Peyer's patch (tissue), 4 donors: ENCODE measurements at regions not wholly inside any gene's neighbourhood (a gene's known extent, or its start where the extent isn't known, plus 50 kb on each side); places are given as distances from the start of the nearest gene placed in this dataset.

Experiments
- DNase-seq, 3 donors: peaks; one replicate each; pipeline ENCODE4 v3.0.0-alpha.2; 2017 to 2019
- H3K27ac ChIP-seq, 4 donors: fragments of 200-600 bp; sonication (generic); one replicate each; pipeline ENCODE4 v1.5.1; 2016 to 2019
- H3K27me3 ChIP-seq, 2 donors: fragments of 200-600 bp; sonication (generic); one replicate each; pipeline ENCODE4 v1.5.1; 2019
- H3K36me3 ChIP-seq, 3 donors: fragments of 200-600 bp; sonication (generic); one replicate each; pipeline ENCODE4 v1.5.1; 2016 to 2019
- H3K4me1 ChIP-seq, 4 donors: fragments of 200-600 bp; sonication (generic); one replicate each; pipeline ENCODE4 v1.5.1; 2016 to 2019
- H3K4me3 ChIP-seq, 4 donors: fragments of 200-600 bp; sonication (generic); 1 replicate in 3 of 4; 2 replicates in 1 of 4; pipeline ENCODE4 v1.5.1; 2016 to 2019; ENCODE audit warnings: mild to moderate bottlenecking in 1 of 4
- H3K9me3 ChIP-seq, 4 donors: fragments of 200-600 bp; sonication (generic); one replicate each; pipeline ENCODE4 v1.5.1; 2016 to 2019; ENCODE audit warnings: mild to moderate bottlenecking in 1 of 4
- POLR2A ChIP-seq, 2 donors: fragments of 450-650 bp; IDR thresholded peaks; one replicate each; pipeline ENCODE4 v1.5.1; 2017; ENCODE audit warnings: antibody characterized with exemption in 2 of 2, mild to moderate bottlenecking in 2 of 2, moderate library complexity in 2 of 2
- TF ChIP-seq, protein P1 (sequence below), 6 experiments: fragments of 450-650 bp in 4 of 6; fragments of 200-600 bp in 2 of 6; sonication (generic) in 1 of 6; IDR thresholded peaks; one replicate each; pipeline ENCODE4 v1.5.1; 2017 to 2019; ENCODE audit warnings: antibody characterized with exemption in 6 of 6, mild to moderate bottlenecking in 3 of 6, moderate library complexity in 1 of 6

DNA sequence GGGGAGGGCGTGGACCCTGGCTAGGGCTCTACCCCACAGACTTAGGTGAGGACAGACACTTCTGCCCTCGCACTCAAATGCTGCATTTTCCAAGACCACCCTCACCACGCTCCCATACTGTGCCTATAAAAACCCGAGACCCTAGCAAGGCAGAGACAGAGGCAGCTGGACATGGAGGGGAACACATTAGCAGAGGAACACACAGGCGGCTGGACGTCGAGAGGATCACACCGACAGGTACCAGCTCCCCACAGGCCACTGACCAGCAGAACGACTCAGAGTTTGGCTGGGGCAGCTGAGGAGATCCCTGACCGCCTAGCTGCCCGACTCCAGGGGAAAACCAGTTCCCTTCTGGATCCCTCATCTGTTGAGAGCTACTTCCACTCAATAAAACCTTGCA, 338.2 kb upstream of the SMIM30 start:
- no peak for TF ChIP-seq POLR2A (IDR thresholded peaks at IDR 0.05)
- TF ChIP-seq, protein P1, sequence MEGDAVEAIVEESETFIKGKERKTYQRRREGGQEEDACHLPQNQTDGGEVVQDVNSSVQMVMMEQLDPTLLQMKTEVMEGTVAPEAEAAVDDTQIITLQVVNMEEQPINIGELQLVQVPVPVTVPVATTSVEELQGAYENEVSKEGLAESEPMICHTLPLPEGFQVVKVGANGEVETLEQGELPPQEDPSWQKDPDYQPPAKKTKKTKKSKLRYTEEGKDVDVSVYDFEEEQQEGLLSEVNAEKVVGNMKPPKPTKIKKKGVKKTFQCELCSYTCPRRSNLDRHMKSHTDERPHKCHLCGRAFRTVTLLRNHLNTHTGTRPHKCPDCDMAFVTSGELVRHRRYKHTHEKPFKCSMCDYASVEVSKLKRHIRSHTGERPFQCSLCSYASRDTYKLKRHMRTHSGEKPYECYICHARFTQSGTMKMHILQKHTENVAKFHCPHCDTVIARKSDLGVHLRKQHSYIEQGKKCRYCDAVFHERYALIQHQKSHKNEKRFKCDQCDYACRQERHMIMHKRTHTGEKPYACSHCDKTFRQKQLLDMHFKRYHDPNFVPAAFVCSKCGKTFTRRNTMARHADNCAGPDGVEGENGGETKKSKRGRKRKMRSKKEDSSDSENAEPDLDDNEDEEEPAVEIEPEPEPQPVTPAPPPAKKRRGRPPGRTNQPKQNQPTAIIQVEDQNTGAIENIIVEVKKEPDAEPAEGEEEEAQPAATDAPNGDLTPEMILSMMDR (IDR thresholded peaks at IDR 0.05): no peak

DNA sequence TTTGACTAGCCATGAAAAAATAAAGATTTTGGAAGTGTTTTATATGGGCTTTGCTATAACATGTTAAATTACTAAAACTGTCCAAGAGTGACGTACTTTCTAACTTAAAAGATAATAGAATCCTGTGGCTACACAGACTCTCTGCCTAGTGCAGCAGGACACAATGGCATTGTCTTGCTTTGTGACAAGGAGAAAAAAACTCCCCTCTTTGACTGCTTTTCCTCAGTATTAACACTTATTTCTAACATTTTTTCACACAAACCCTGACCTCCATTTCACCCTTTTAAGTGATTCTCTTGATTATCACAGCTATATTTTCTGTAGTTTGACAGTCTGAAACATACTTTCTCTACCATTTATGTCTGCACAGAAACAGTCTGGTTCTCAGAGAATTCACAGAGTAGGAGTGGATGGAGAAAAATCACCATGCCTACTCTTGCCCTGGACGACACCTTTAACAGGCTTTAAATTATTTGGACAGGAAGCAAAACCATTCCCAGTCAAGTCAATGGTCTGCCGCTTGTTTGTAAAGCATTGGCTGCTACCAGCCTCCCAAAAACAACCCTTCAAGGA, 336.3 kb upstream of the SMIM30 start:
- Histone ChIP-seq H3K27ac (no peak overlapping the region), H3K9me3 (no peaks in the 10 kb centered on the region), H3K27me3 (no peaks in the 10 kb centered on the region), H3K36me3 (no peaks in the 10 kb centered on the region), H3K4me3 (no peak overlapping the region), H3K4me1 (no peaks in the 10 kb centered on the region)
- no peak for TF ChIP-seq POLR2A (IDR thresholded peaks at IDR 0.05)
- TF ChIP-seq, protein P1 (IDR thresholded peaks at IDR 0.05): no peak
- DNase-seq: no peak

More for the DNA sequence above, 338.2 kb upstream of the SMIM30 start:
- H3K4me3 ChIP-seq: no peak overlapping the region
- no peak overlapping the region for H3K27ac ChIP-seq
- no peaks in the 10 kb centered on the region for H3K27me3 ChIP-seq
- no peaks in the 10 kb centered on the region for H3K36me3 ChIP-seq
- H3K9me3 ChIP-seq: no peaks in the 10 kb centered on the region
- no peaks in the 10 kb centered on the region for H3K4me1 ChIP-seq
- no peak for DNase-seq

DNA sequence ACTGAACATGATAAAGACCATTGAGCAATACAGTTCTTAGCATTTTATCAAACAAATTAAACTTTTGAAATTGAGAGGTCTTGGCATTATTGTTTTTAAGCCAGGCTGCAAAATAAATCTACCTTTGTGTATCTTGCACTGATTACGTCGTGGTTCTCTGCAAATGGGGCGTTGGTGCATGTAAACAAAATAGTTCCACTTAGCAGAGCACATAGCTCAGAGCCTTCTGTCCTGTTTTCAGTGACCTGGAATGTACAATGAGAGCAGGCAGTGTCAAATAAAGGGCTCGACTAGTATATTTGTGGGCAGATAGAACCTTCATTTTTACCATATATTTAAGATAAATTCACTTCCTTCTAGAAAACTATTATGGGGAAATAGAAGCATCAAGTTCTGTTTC, 333.9 kb upstream of the SMIM30 start:
- no peak for DNase-seq
- Histone ChIP-seq H3K27me3 (no peaks in the 10 kb centered on the region), H3K4me1 (no peaks in the 10 kb centered on the region), H3K9me3 (no peaks in the 10 kb centered on the region), H3K36me3 (no peaks in the 10 kb centered on the region), H3K27ac (no peak overlapping the region), H3K4me3 (no peak overlapping the region)
- TF ChIP-seq, protein P1 (IDR thresholded peaks at IDR 0.05): no peak
- no peak for TF ChIP-seq POLR2A (IDR thresholded peaks at IDR 0.05)

DNA sequence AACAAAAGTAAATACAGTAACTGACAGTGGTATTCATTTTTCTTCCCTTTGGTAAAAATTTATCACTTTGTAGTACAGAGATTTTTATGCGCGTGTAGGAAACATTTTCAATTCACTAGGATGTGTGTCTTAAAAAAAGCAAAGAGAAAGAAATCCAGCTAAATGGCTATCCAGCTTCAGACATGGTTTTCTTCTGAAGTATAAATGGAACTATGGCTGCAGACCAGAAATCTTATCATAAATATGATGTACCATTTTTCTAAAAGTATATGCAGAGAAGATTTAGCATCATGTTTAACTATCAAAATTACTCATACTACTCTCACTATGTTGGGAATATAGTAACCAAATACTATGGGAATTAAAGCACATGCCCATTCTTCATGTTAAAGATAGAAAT, 328.4 kb upstream of the SMIM30 start:
- TF ChIP-seq POLR2A (IDR thresholded peaks at IDR 0.05): no peak
- TF ChIP-seq, protein P1 (IDR thresholded peaks at IDR 0.05): no peak
- no peak overlapping the region for H3K27ac ChIP-seq
- no peak overlapping the region for H3K4me3 ChIP-seq
- no peaks in the 10 kb centered on the region for H3K4me1 ChIP-seq
- DNase-seq: no peak
- no peaks in the 10 kb centered on the region for H3K27me3 ChIP-seq
- H3K36me3 ChIP-seq: no peaks in the 10 kb centered on the region
- H3K9me3 ChIP-seq: no peaks in the 10 kb centered on the region

DNA sequence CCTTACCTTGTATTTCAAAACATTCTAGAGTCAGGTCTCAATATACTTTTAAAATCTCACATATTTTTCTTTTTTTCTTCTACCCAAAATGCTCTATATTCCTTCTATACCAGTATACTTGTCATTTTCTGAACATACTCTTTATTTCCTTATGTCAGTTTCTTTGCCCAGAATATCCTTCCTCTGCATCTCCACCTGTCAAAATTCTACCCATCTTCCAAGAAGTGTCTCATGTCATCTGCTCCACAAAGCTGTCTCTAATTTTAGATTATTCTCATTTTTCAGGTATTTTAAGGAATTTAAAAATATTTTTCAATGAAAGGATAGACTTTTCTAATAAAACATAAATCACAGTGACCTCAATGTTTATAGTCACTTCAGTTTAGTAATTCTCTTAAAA, 328.0 kb upstream of the SMIM30 start:
- H3K27me3 ChIP-seq: no peaks in the 10 kb centered on the region
- H3K9me3 ChIP-seq: no peaks in the 10 kb centered on the region
- TF ChIP-seq, protein P1 (IDR thresholded peaks at IDR 0.05): no peak
- TF ChIP-seq POLR2A (IDR thresholded peaks at IDR 0.05): no peak
- no peak overlapping the region for H3K4me3 ChIP-seq
- no peaks in the 10 kb centered on the region for H3K4me1 ChIP-seq
- no peaks in the 10 kb centered on the region for H3K36me3 ChIP-seq
- no peak overlapping the region for H3K27ac ChIP-seq
- DNase-seq: no peak

DNA sequence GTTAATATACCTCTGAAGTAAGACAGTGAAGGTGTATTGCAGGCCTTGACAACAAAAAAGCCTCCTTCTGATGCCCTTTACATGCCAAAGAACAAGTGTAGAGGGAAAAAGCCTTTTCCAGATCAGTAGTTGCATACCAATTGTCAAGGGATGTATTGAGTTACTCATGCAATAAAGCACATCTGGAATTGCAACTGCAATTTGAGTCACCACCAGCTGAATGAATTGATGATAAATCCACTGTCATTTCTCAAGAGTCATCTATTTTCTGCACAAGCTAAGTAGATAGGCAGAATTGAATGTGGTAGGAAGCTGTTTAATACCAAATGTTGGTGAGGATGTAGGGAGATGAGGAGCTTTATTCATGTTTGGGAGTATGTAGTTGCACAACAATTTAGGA, 325.9 kb upstream of the SMIM30 start:
- no peak overlapping the region for H3K4me3 ChIP-seq
- TF ChIP-seq, protein P1 (IDR thresholded peaks at IDR 0.05): no peak
- no peak for TF ChIP-seq POLR2A (IDR thresholded peaks at IDR 0.05)
- no peaks in the 10 kb centered on the region for H3K4me1 ChIP-seq
- no peaks in the 10 kb centered on the region for H3K9me3 ChIP-seq
- no peaks in the 10 kb centered on the region for H3K36me3 ChIP-seq
- DNase-seq: no peak
- H3K27ac ChIP-seq: no peak overlapping the region
- no peaks in the 10 kb centered on the region for H3K27me3 ChIP-seq
